ENCODE measurements at regions not wholly inside any gene's neighbourhood (a gene's known extent, or its start where the extent isn't known, plus 50 kb on each side); places are given as distances from the start of the nearest gene placed in this dataset.

- no peak for DNase-seq
These were observed 519.3 kb upstream of the CADM2 start for GRCh38 chr3:84439476-84439875.

- DNase-seq, result no peak
These were observed 518.5 kb upstream of the CADM2 start for GRCh38 chr3:84440291-84440690.

- no peak for DNase-seq
These were observed 516.3 kb upstream of the CADM2 start for GRCh38 chr3:84442533-84442932.

GRCh38 chr3:84444726-84445521 lies 513.9 kb upstream of the CADM2 start:
- DNase-seq, result no peak

- no peak for DNase-seq
These were observed 471.5 kb upstream of the CADM2 start for GRCh38 chr3:84487296-84487695.

- no peak for DNase-seq
These were observed 454.0 kb upstream of the CADM2 start for GRCh38 chr3:84504761-84505160.

GRCh38 chr3:84510007-84510406 lies 448.8 kb upstream of the CADM2 start:
- no peak for DNase-seq

GRCh38 chr3:84522893-84523292 lies 435.9 kb upstream of the CADM2 start:
- no peak for DNase-seq

GRCh38 chr3:84536916-84537315 lies 421.9 kb upstream of the CADM2 start:
- no peak for DNase-seq

GRCh38 chr3:84538597-84538996 lies 420.2 kb upstream of the CADM2 start:
- DNase-seq, result no peak

- DNase-seq, result no peak
These were observed 411.6 kb upstream of the CADM2 start for GRCh38 chr3:84547207-84547606.

GRCh38 chr3:84547971-84548970 lies 410.5 kb upstream of the CADM2 start:
- DNase-seq, result no peak

GRCh38 chr3:84555629-84556028 lies 403.2 kb upstream of the CADM2 start:
- DNase-seq, result no peak

- DNase-seq, result no peak
These were observed 392.5 kb upstream of the CADM2 start for GRCh38 chr3:84566256-84566655.

- no peak for DNase-seq
These were observed 391.0 kb upstream of the CADM2 start for GRCh38 chr3:84567796-84568195.

- no peak for DNase-seq
These were observed 384.8 kb upstream of the CADM2 start for GRCh38 chr3:84573962-84574361.

GRCh38 chr3:84586427-84586826 lies 372.4 kb upstream of the CADM2 start:
- DNase-seq, result no peak

- no peak for DNase-seq
These were observed 358.0 kb upstream of the CADM2 start for GRCh38 chr3:84600703-84601225.

- no peak for DNase-seq
These were observed 357.5 kb upstream of the CADM2 start for GRCh38 chr3:84601303-84601702.

- DNase-seq, result no peak
These were observed 337.0 kb upstream of the CADM2 start for GRCh38 chr3:84621823-84622222.

GRCh38 chr3:84634668-84635067 lies 324.1 kb upstream of the CADM2 start:
- no peak for DNase-seq

GRCh38 chr3:84637272-84637671 lies 321.5 kb upstream of the CADM2 start:
- no peak for DNase-seq

GRCh38 chr3:84666468-84666867 lies 292.3 kb upstream of the CADM2 start:
- DNase-seq, result no peak

- no peak for DNase-seq
These were observed 279.6 kb upstream of the CADM2 start for GRCh38 chr3:84679211-84679610.

All from NCI-H2081 treated with DMSO at 0.1 percent for 48 hours (cell line).